Liver (tissue), 8 donors: ENCODE measurements at regions not wholly inside any gene's neighbourhood (a gene's known extent, or its start where the extent isn't known, plus 50 kb on each side); places are given as distances from the start of the nearest gene placed in this dataset.
"Not testable (repeated sequence)": the region's sequence is repeated elsewhere in the genome, so short reads cannot be mapped to it uniquely, and the experiment has no call there.

Experiments used
- DNase-seq: peaks from one replicate; pipeline ENCODE4 v3.0.0-alpha.2; 2017; ENCODE audit warnings: low spot score
- H3K27ac ChIP-seq, 2 donors: one replicate each; pipeline ENCODE4 v1.7.0; 2013; ENCODE audit warnings: inconsistent platforms in 2 of 2, low read length in 2 of 2, control low read depth in 1 of 2, low read depth in 1 of 2, mild to moderate bottlenecking in 1 of 2
- H3K27me3 ChIP-seq, 4 donors: one replicate each; pipeline versions ENCODE4 v1.6.1 to v1.7.0; 2013; ENCODE audit warnings: low read length in 3 of 4, inconsistent platforms in 1 of 4, mild to moderate bottlenecking in 1 of 4, moderate library complexity in 1 of 4; ENCODE audit not compliant: control insufficient read depth in 4 of 4, insufficient read depth in 4 of 4
- H3K36me3 ChIP-seq, 4 donors: one replicate each; pipeline versions ENCODE4 v1.6.1 to v1.7.0; 2013; ENCODE audit warnings: low read length in 3 of 4, mild to moderate bottlenecking in 3 of 4, low read depth in 1 of 4, moderate library complexity in 1 of 4; ENCODE audit not compliant: control insufficient read depth in 4 of 4, insufficient read depth in 3 of 4
- H3K4me1 ChIP-seq, 4 donors: one replicate each; pipeline versions ENCODE4 v1.6.1 to v1.7.0; 2013; ENCODE audit warnings: low read length in 3 of 4, mild to moderate bottlenecking in 3 of 4, moderate library complexity in 1 of 4; ENCODE audit not compliant: control insufficient read depth in 4 of 4, insufficient read depth in 4 of 4
- H3K4me3 ChIP-seq, 3 donors: one replicate each; pipeline versions ENCODE4 v1.6.1 to v1.7.0; 2013; ENCODE audit warnings: low read length in 3 of 3, control low read depth in 1 of 3, low read depth in 1 of 3, mild to moderate bottlenecking in 1 of 3
- H3K9ac ChIP-seq, 2 donors: one replicate each; pipeline ENCODE4 v1.7.0; 2013; ENCODE audit warnings: low read length in 2 of 2, mild to moderate bottlenecking in 2 of 2, moderate library complexity in 2 of 2, control low read depth in 1 of 2, low read depth in 1 of 2
- H3K9me3 ChIP-seq, 4 donors: one replicate each; pipeline versions ENCODE4 v1.6.1 to v1.7.0; 2013; ENCODE audit warnings: low read length in 3 of 4; ENCODE audit not compliant: control insufficient read depth in 4 of 4
- EGR1 ChIP-seq, 2 donors: IDR thresholded peaks; 2 replicates each; pipeline ENCODE4 v1.6.1; 2016 to 2018; ENCODE audit warnings: antibody characterized with exemption in 2 of 2, low read depth in 2 of 2
- FOXA1 ChIP-seq: IDR thresholded peaks from 2 replicates; pipeline ENCODE4 v1.6.1; 2016; ENCODE audit warnings: antibody characterized with exemption
- GABPA ChIP-seq, 2 donors: IDR thresholded peaks in 1 of 2; conservative IDR thresholded peaks in 1 of 2; 2 replicates each; pipeline ENCODE4 v1.6.1; 2016; ENCODE audit warnings: antibody characterized with exemption in 2 of 2, mild to moderate bottlenecking in 1 of 2, moderate library complexity in 1 of 2
- HNF4A ChIP-seq, 2 donors: conservative IDR thresholded peaks; 2 replicates each; pipeline ENCODE4 v1.6.1; 2016; ENCODE audit warnings: antibody characterized with exemption in 2 of 2, mild to moderate bottlenecking in 2 of 2
- HNF4G ChIP-seq: IDR thresholded peaks from 2 replicates; pipeline ENCODE4 v1.6.1; 2016; ENCODE audit warnings: antibody characterized with exemption
- JUND ChIP-seq, 2 donors: IDR thresholded peaks; 2 replicates each; pipeline ENCODE4 v1.6.1; 2016; ENCODE audit warnings: antibody characterized with exemption in 2 of 2
- NR2F2 ChIP-seq: IDR thresholded peaks from 2 replicates; pipeline ENCODE4 v1.6.1; 2016; ENCODE audit warnings: antibody characterized with exemption
- SP1 ChIP-seq: IDR thresholded peaks from 2 replicates; pipeline ENCODE4 v1.6.1; 2018; ENCODE audit warnings: antibody characterized with exemption, mild to moderate bottlenecking
- YY1 ChIP-seq: IDR thresholded peaks from 2 replicates; pipeline ENCODE4 v1.6.1; 2016; ENCODE audit warnings: antibody characterized with exemption, mild to moderate bottlenecking
- WGBS: extraction: QIAGEN DNeasy Blood & Tissue Kit; methylation state at CpG from one replicate; pipeline ENCODE4 v1.1.7; 2013; 5-methylcytosine and 5-hydroxymethylcytosine counted together
- TF ChIP-seq, protein P1 (sequence below): IDR thresholded peaks from 2 replicates; pipeline ENCODE4 v1.6.1; 2016; ENCODE audit warnings: antibody characterized with exemption
- TF ChIP-seq, protein P2 (sequence below): IDR thresholded peaks from 2 replicates; pipeline ENCODE4 v1.6.1; 2016; ENCODE audit warnings: antibody characterized with exemption, mild to moderate bottlenecking
- TF ChIP-seq, protein P3 (sequence below): fragments of 150-350 bp; IDR thresholded peaks from 2 replicates; pipeline ENCODE4 v1.5.1; 2017; ENCODE audit warnings: improper control_type of control experiment, low read depth, low read length; ENCODE audit not compliant: missing input control
- donor health status: healthy.
- donor health status: healthy.
- donor health status: healthy.
- donor health status: healthy.
- donor health status: healthy.

DNA sequence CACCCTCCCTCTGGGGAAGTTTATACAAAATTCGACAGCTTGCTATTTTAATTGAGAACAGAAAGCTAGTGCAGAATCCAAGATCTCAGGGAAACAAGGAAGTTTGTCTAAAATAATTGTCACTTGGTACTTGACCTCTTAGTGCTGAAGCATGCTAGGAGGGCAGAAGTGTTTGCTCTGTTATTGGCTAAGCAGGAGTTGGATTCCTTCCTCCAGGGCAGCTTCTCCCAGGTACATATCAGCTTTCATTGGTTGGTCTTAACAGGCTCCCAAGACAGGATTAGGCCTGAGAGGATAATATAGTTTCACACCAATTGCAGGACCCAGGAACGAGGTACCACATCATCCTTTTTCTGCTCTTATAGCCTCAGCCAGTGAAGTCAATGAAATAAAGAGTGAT, 432.8 kb downstream of the IRX1 start:
- DNase-seq = no peak
- Histone ChIP-seq H3K4me3 (no peak overlapping the region), H3K4me1 (no peaks in the 10 kb centered on the region), H3K9ac (no peak overlapping the region), H3K9me3 (no peaks in the 10 kb centered on the region), H3K27me3 (peaks cover 0 to 7% (median 0%) of the 10 kb centered on the region in 4 donors), H3K27ac (no peak overlapping the region), H3K36me3 (no peaks in the 10 kb centered on the region)
- 40% methylated on average over 2 of the region's 2 CpGs for WGBS
- TF ChIP-seq EGR1 (IDR thresholded peaks at IDR 0.05; ENCODE audit: low read depth in 2 of 2) (no peak), GABPA (IDR thresholded peaks at IDR 0.05 in 1 of 2, conservative IDR thresholded peaks at IDR 0.05 in 1 of 2) (no peak), JUND (IDR thresholded peaks at IDR 0.05) (no peak), HNF4G (no peak), FOXA1 (no peak)
- TF ChIP-seq, protein P1, sequence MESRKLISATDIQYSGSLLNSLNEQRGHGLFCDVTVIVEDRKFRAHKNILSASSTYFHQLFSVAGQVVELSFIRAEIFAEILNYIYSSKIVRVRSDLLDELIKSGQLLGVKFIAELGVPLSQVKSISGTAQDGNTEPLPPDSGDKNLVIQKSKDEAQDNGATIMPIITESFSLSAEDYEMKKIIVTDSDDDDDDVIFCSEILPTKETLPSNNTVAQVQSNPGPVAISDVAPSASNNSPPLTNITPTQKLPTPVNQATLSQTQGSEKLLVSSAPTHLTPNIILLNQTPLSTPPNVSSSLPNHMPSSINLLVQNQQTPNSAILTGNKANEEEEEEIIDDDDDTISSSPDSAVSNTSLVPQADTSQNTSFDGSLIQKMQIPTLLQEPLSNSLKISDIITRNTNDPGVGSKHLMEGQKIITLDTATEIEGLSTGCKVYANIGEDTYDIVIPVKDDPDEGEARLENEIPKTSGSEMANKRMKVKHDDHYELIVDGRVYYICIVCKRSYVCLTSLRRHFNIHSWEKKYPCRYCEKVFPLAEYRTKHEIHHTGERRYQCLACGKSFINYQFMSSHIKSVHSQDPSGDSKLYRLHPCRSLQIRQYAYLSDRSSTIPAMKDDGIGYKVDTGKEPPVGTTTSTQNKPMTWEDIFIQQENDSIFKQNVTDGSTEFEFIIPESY = no peak

DNA sequence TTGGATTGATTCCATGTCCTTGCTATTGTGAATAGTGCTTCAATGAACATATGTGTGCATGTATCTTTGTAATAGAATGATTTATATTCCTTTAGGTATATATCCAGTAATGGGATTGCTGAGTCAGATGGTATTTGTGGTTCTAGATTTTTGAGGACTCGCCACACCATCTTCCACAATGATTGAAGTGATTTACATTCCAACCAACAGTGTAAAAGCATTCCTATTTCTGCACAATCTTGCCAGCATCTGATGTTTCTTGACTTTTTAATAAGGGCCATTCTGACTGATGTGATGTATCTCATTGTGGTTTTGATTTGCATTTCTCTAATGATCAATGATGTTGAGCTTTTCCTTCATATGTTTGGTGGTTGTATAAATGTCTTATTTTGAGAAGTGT, 437.9 kb downstream of the IRX1 start:
- H3K9me3 ChIP-seq, H3K4me3 ChIP-seq, H3K36me3 ChIP-seq, H3K4me1 ChIP-seq, H3K27ac ChIP-seq, H3K9ac ChIP-seq, H3K27me3 ChIP-seq, DNase-seq: not testable (repeated sequence)
- WGBS = 51% methylated on average over 1 of the region's 1 CpG

DNA sequence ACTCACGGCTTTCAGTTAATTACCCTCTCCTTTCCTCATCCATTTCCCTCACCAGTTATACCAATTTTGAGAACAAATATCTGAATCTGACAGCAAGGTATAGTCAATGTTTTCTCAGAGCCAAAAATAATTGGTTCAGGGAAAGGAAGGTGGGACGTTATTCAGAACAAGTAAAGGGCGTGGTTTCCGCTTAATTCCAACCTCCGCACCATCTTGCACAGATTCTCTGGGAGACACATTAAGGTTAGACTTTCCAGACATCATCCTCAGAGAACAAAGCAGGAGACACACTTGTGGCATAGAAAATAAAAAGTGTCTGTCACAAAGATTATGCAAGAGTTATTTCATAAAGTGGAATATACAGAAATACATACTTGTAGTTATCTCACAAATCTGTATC, 441.2 kb downstream of the IRX1 start:
- H3K27ac ChIP-seq = no peak overlapping the region
- no peak overlapping the region for H3K9ac ChIP-seq
- no peak for TF ChIP-seq NR2F2
- no peak for TF ChIP-seq GABPA (IDR thresholded peaks at IDR 0.05 in 1 of 2, conservative IDR thresholded peaks at IDR 0.05 in 1 of 2)
- TF ChIP-seq, protein P2, sequence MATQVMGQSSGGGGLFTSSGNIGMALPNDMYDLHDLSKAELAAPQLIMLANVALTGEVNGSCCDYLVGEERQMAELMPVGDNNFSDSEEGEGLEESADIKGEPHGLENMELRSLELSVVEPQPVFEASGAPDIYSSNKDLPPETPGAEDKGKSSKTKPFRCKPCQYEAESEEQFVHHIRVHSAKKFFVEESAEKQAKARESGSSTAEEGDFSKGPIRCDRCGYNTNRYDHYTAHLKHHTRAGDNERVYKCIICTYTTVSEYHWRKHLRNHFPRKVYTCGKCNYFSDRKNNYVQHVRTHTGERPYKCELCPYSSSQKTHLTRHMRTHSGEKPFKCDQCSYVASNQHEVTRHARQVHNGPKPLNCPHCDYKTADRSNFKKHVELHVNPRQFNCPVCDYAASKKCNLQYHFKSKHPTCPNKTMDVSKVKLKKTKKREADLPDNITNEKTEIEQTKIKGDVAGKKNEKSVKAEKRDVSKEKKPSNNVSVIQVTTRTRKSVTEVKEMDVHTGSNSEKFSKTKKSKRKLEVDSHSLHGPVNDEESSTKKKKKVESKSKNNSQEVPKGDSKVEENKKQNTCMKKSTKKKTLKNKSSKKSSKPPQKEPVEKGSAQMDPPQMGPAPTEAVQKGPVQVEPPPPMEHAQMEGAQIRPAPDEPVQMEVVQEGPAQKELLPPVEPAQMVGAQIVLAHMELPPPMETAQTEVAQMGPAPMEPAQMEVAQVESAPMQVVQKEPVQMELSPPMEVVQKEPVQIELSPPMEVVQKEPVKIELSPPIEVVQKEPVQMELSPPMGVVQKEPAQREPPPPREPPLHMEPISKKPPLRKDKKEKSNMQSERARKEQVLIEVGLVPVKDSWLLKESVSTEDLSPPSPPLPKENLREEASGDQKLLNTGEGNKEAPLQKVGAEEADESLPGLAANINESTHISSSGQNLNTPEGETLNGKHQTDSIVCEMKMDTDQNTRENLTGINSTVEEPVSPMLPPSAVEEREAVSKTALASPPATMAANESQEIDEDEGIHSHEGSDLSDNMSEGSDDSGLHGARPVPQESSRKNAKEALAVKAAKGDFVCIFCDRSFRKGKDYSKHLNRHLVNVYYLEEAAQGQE = no peak
- TF ChIP-seq FOXA1 = no peak
- TF ChIP-seq, protein P3, sequence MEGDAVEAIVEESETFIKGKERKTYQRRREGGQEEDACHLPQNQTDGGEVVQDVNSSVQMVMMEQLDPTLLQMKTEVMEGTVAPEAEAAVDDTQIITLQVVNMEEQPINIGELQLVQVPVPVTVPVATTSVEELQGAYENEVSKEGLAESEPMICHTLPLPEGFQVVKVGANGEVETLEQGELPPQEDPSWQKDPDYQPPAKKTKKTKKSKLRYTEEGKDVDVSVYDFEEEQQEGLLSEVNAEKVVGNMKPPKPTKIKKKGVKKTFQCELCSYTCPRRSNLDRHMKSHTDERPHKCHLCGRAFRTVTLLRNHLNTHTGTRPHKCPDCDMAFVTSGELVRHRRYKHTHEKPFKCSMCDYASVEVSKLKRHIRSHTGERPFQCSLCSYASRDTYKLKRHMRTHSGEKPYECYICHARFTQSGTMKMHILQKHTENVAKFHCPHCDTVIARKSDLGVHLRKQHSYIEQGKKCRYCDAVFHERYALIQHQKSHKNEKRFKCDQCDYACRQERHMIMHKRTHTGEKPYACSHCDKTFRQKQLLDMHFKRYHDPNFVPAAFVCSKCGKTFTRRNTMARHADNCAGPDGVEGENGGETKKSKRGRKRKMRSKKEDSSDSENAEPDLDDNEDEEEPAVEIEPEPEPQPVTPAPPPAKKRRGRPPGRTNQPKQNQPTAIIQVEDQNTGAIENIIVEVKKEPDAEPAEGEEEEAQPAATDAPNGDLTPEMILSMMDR = no peak
- no peak for TF ChIP-seq YY1
- TF ChIP-seq HNF4A (conservative IDR thresholded peaks at IDR 0.05) = no peak
- no peak for TF ChIP-seq SP1
- TF ChIP-seq HNF4G = no peak
- WGBS = 80% methylated on average over 5 of the region's 5 CpGs
- H3K4me3 ChIP-seq = no peak overlapping the region
- H3K9me3 ChIP-seq = no peaks in the 10 kb centered on the region
- no peaks in the 10 kb centered on the region for H3K27me3 ChIP-seq
- DNase-seq = no peak
- no peaks in the 10 kb centered on the region for H3K4me1 ChIP-seq
- H3K36me3 ChIP-seq = no peaks in the 10 kb centered on the region
